HFFc6 (cell line): ENCODE measurements at regions not wholly inside any gene's neighbourhood (a gene's known extent, or its start where the extent isn't known, plus 50 kb on each side); places are given as distances from the start of the nearest gene placed in this dataset.

Experiments used
- DNase-seq: peaks from one replicate; pipeline ENCODE4 v3.0.0-alpha.2; 2018
- H3K27ac Mint-ChIP-seq: 2 replicates; pipeline ENCODE4 v1.8.0; 2020; ENCODE audit warnings: mild to moderate bottlenecking, mixed read lengths
- H3K27me3 Mint-ChIP-seq: 2 replicates; pipeline ENCODE4 v1.8.0; 2021; ENCODE audit warnings: mild to moderate bottlenecking, moderate library complexity, mixed read lengths; ENCODE audit not compliant: insufficient read depth
- H3K36me3 Mint-ChIP-seq: 2 replicates; pipeline ENCODE4 v1.8.0; 2021; ENCODE audit warnings: low read depth, mixed read lengths
- H3K4me1 Mint-ChIP-seq: 2 replicates; pipeline ENCODE4 v1.8.0; 2020; ENCODE audit warnings: low read depth, mixed read lengths
- H3K4me3 Mint-ChIP-seq: 2 replicates; pipeline ENCODE4 v1.8.0; 2020; ENCODE audit warnings: mild to moderate bottlenecking, moderate library complexity, mixed read lengths
- H3K9me3 Mint-ChIP-seq: 2 replicates; pipeline ENCODE4 v1.8.0; 2020; ENCODE audit warnings: mild to moderate bottlenecking, mixed read lengths
- TF ChIP-seq, protein P1 (sequence below): fragments of 200-600 bp; sonication (generic); IDR thresholded peaks from 2 replicates; pipeline ENCODE4 v1.5.0; 2021; ENCODE audit warnings: antibody characterized with exemption, mild to moderate bottlenecking

DNA sequence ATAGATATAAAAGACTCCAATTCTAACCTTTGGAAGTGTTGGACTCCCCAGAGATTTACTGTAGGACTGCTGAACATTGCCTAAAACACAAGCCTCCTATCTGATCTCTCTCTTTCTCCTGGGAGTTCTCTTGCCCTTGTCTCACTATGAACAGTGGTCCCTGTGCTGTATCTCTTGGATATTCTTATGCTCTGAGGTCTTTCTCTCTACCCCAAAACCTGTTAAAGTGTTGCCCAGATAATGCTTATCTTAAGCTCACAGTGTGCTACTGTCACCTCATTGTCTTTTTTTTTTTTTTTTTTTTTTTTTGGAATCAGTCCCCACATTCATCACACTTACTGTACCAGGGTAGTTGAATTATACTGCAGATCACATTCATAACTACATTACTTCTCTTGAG is 131.0 kb upstream of the CBLB start:
- Mint-ChIP-seq H3K9me3 (no peaks in the 10 kb centered on the region), H3K27ac (no peak overlapping the region), H3K4me1 (peaks cover 46% of the 10 kb centered on the region), H3K27me3 (no peaks in the 10 kb centered on the region), H3K36me3 (peaks cover 7% of the 10 kb centered on the region), H3K4me3 (no peak overlapping the region)
- no peak for DNase-seq
- TF ChIP-seq, protein P1, sequence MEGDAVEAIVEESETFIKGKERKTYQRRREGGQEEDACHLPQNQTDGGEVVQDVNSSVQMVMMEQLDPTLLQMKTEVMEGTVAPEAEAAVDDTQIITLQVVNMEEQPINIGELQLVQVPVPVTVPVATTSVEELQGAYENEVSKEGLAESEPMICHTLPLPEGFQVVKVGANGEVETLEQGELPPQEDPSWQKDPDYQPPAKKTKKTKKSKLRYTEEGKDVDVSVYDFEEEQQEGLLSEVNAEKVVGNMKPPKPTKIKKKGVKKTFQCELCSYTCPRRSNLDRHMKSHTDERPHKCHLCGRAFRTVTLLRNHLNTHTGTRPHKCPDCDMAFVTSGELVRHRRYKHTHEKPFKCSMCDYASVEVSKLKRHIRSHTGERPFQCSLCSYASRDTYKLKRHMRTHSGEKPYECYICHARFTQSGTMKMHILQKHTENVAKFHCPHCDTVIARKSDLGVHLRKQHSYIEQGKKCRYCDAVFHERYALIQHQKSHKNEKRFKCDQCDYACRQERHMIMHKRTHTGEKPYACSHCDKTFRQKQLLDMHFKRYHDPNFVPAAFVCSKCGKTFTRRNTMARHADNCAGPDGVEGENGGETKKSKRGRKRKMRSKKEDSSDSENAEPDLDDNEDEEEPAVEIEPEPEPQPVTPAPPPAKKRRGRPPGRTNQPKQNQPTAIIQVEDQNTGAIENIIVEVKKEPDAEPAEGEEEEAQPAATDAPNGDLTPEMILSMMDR = no peak

DNA sequence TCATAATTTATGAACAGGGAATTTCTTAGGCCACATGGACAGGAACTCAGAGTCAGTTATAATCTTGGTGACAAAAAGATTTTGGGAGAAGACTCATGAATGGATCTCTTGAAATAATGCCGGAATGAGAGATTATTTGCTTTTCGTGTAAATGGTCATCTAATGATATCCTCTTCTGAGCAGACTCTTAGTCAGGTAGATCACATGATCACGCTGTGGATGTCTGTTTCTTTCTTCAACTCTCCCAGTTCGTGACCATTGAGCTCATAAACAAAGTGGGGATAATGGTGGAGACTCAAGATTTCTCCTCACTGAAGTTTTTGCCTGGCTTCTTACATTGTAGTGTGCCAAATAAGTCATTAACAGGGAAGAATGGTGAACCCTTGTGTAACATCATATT is 133.1 kb upstream of the CBLB start:
- Mint-ChIP-seq H3K4me3 (no peak overlapping the region), H3K27me3 (no peaks in the 10 kb centered on the region), H3K9me3 (no peaks in the 10 kb centered on the region), H3K36me3 (no peaks in the 10 kb centered on the region; the same call in 1 of the 2 replicates), H3K27ac (no peak overlapping the region), H3K4me1 (peaks cover 54% of the 10 kb centered on the region)
- DNase-seq = no peak
- TF ChIP-seq, protein P1 = no peak

DNA sequence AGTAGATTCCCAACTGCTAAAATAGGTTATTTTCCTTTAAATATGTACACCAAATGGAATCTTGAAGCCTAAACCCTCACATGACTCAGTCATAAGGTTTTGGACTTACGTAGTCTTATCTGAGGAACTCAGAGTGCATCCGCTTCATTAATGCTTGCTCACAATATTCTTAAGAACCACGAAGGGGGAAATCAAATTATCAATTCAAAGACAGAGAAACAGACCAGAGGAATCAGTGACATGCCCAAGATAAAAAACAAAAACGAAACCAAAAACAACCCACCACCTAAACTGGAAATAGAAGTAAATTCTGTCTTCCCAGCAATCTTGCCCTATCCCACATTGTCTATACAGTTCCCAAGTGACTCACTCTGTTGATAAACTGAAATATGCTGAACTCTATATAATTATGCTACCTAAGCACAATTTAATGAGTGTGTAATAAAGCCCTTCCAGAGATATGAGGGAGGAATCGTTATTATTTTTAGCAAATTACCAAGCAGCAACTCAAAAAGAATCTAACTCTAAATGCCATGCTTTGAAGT is 135.4 kb upstream of the CBLB start:
- H3K27ac Mint-ChIP-seq = peak overlapping the region; percentile 90
- DNase-seq = peak; percentile 42
- H3K4me3 Mint-ChIP-seq = peak overlapping the region; percentile 85
- H3K27me3 Mint-ChIP-seq = no peaks in the 10 kb centered on the region; the same call in 1 of the 2 replicates
- no peaks in the 10 kb centered on the region; the same call in 1 of the 2 replicates for H3K36me3 Mint-ChIP-seq
- peaks cover 40% of the 10 kb centered on the region for H3K4me1 Mint-ChIP-seq
- H3K9me3 Mint-ChIP-seq = no peaks in the 10 kb centered on the region
- TF ChIP-seq, protein P1 = no peak

DNA sequence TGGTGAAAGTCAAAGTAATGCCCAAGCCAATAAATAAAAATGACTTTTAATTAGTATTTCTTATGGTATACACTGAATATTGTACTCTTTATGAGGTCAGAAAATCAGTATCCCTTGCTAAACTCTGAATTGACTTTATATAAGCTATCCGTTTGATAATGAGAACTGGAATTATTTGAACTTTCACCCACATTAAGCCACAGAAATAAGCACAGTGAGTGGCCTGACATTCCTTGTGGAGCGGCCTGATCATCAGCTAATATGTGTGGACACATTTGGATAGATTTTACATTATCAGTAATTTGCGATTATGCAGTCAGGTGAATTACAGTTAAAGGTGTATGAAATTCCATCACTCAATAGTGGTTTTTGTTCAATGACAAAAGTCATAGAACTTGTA is 136.0 kb upstream of the CBLB start:
- Mint-ChIP-seq H3K27ac (peak overlapping the region; percentile 90), H3K27me3 (no peaks in the 10 kb centered on the region; the same call in 1 of the 2 replicates), H3K4me1 (peaks cover 40% of the 10 kb centered on the region), H3K9me3 (no peaks in the 10 kb centered on the region), H3K36me3 (no peaks in the 10 kb centered on the region; the same call in 1 of the 2 replicates), H3K4me3 (peak overlapping the region; percentile 85)
- TF ChIP-seq, protein P1 = no peak
- no peak for DNase-seq

DNA sequence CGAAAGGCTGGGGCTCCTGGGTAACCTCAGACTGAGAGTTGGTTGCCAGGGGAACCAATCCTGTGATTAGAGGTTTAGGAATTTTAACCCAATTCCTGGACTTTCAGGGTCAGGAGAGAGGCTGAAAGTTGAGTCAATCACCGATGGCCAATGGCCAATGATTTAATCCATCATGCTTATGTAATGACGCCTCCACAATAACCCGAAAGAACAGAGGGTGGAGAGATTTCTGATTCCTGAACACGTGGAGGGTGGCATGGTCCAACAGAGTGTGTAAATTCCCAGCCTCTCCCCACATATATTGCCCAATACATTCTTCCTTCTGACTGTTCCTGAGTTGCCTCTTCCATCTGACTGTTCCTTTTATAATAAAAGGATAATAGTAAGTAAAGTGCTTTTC is 137.2 kb upstream of the CBLB start:
- Mint-ChIP-seq H3K27ac (peak overlapping the region; percentile 62), H3K27me3 (no peaks in the 10 kb centered on the region; the same call in 1 of the 2 replicates), H3K4me3 (peak overlapping the region; percentile 10), H3K9me3 (no peaks in the 10 kb centered on the region), H3K4me1 (peaks cover 40% of the 10 kb centered on the region), H3K36me3 (no peaks in the 10 kb centered on the region)
- peak; percentile 94 for DNase-seq
- TF ChIP-seq, protein P1 = no peak
